Erythroblast (primary cell): ENCODE measurements at regions not wholly inside any gene's neighbourhood (a gene's known extent, or its start where the extent isn't known, plus 50 kb on each side); places are given as distances from the start of the nearest gene placed in this dataset.

Experiments
- GATA1 ChIP-seq: IDR thresholded peaks from 2 replicates; pipeline ENCODE4 v1.6.1; 2011; ENCODE audit warnings: low read depth, mild to moderate bottlenecking, control low read depth, low read length, moderate library complexity
- POLR2A ChIP-seq: IDR thresholded peaks from 2 replicates; pipeline ENCODE4 v1.6.1; 2011; ENCODE audit warnings: mild to moderate bottlenecking, low read length

DNA sequence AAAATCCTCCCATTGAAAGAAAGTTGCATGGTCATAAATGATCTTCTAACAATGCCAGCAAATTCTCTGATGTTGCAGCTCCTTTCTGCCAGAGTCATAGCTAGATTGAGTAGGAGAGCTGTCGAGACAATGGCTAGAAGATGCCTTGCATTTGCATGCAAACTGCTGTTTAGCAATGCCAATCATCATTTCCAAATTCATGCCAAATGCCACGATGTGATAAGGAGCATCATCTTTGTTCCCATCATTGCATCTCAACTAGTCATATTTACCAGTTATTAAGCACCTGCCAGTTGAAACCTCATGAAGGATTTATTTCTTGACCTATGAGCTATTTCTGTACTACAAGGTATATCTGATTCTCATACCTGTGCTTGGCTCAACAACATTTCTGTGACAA is 246.4 kb upstream of the PIK3R1 start:
- TF ChIP-seq POLR2A (no peak), GATA1 (no peak)
